Liver (tissue), 8 donors: ENCODE measurements at regions not wholly inside any gene's neighbourhood (a gene's known extent, or its start where the extent isn't known, plus 50 kb on each side); places are given as distances from the start of the nearest gene placed in this dataset.

Source experiments
- DNase-seq: peaks from one replicate; pipeline ENCODE4 v3.0.0-alpha.2; 2017; ENCODE audit warnings: low spot score
- H3K27ac ChIP-seq, 2 donors: one replicate each; pipeline ENCODE4 v1.7.0; 2013; ENCODE audit warnings: inconsistent platforms in 2 of 2, low read length in 2 of 2, control low read depth in 1 of 2, low read depth in 1 of 2, mild to moderate bottlenecking in 1 of 2
- H3K27me3 ChIP-seq, 4 donors: one replicate each; pipeline versions ENCODE4 v1.6.1 to v1.7.0; 2013; ENCODE audit warnings: low read length in 3 of 4, inconsistent platforms in 1 of 4, mild to moderate bottlenecking in 1 of 4, moderate library complexity in 1 of 4; ENCODE audit not compliant: control insufficient read depth in 4 of 4, insufficient read depth in 4 of 4
- H3K36me3 ChIP-seq, 4 donors: one replicate each; pipeline versions ENCODE4 v1.6.1 to v1.7.0; 2013; ENCODE audit warnings: low read length in 3 of 4, mild to moderate bottlenecking in 3 of 4, low read depth in 1 of 4, moderate library complexity in 1 of 4; ENCODE audit not compliant: control insufficient read depth in 4 of 4, insufficient read depth in 3 of 4
- H3K4me1 ChIP-seq, 4 donors: one replicate each; pipeline versions ENCODE4 v1.6.1 to v1.7.0; 2013; ENCODE audit warnings: low read length in 3 of 4, mild to moderate bottlenecking in 3 of 4, moderate library complexity in 1 of 4; ENCODE audit not compliant: control insufficient read depth in 4 of 4, insufficient read depth in 4 of 4
- H3K4me3 ChIP-seq, 3 donors: one replicate each; pipeline versions ENCODE4 v1.6.1 to v1.7.0; 2013; ENCODE audit warnings: low read length in 3 of 3, control low read depth in 1 of 3, low read depth in 1 of 3, mild to moderate bottlenecking in 1 of 3
- H3K9ac ChIP-seq, 2 donors: one replicate each; pipeline ENCODE4 v1.7.0; 2013; ENCODE audit warnings: low read length in 2 of 2, mild to moderate bottlenecking in 2 of 2, moderate library complexity in 2 of 2, control low read depth in 1 of 2, low read depth in 1 of 2
- H3K9me3 ChIP-seq, 4 donors: one replicate each; pipeline versions ENCODE4 v1.6.1 to v1.7.0; 2013; ENCODE audit warnings: low read length in 3 of 4; ENCODE audit not compliant: control insufficient read depth in 4 of 4
- EGR1 ChIP-seq, 2 donors: IDR thresholded peaks; 2 replicates each; pipeline ENCODE4 v1.6.1; 2016 to 2018; ENCODE audit warnings: antibody characterized with exemption in 2 of 2, low read depth in 2 of 2
- FOXA1 ChIP-seq: IDR thresholded peaks from 2 replicates; pipeline ENCODE4 v1.6.1; 2016; ENCODE audit warnings: antibody characterized with exemption
- FOXA2 ChIP-seq: IDR thresholded peaks from 2 replicates; pipeline ENCODE4 v1.6.1; 2016; ENCODE audit warnings: antibody characterized with exemption
- GABPA ChIP-seq, 2 donors: IDR thresholded peaks in 1 of 2; conservative IDR thresholded peaks in 1 of 2; 2 replicates each; pipeline ENCODE4 v1.6.1; 2016; ENCODE audit warnings: antibody characterized with exemption in 2 of 2, mild to moderate bottlenecking in 1 of 2, moderate library complexity in 1 of 2
- HNF4A ChIP-seq, 2 donors: conservative IDR thresholded peaks; 2 replicates each; pipeline ENCODE4 v1.6.1; 2016; ENCODE audit warnings: antibody characterized with exemption in 2 of 2, mild to moderate bottlenecking in 2 of 2
- HNF4G ChIP-seq: IDR thresholded peaks from 2 replicates; pipeline ENCODE4 v1.6.1; 2016; ENCODE audit warnings: antibody characterized with exemption
- JUND ChIP-seq, 2 donors: IDR thresholded peaks; 2 replicates each; pipeline ENCODE4 v1.6.1; 2016; ENCODE audit warnings: antibody characterized with exemption in 2 of 2
- NR2F2 ChIP-seq: IDR thresholded peaks from 2 replicates; pipeline ENCODE4 v1.6.1; 2016; ENCODE audit warnings: antibody characterized with exemption
- RAD21 ChIP-seq, 2 donors: IDR thresholded peaks; 2 replicates each; pipeline ENCODE4 v1.6.1; 2016; ENCODE audit warnings: antibody characterized with exemption in 2 of 2, mild to moderate bottlenecking in 2 of 2
- RXRA ChIP-seq, 2 donors: IDR thresholded peaks; 2 replicates each; pipeline ENCODE4 v1.6.1; 2017 to 2018; ENCODE audit warnings: antibody characterized with exemption in 2 of 2, mild to moderate bottlenecking in 1 of 2
- SP1 ChIP-seq: IDR thresholded peaks from 2 replicates; pipeline ENCODE4 v1.6.1; 2018; ENCODE audit warnings: antibody characterized with exemption, mild to moderate bottlenecking
- TAF1 ChIP-seq: conservative IDR thresholded peaks from 2 replicates; pipeline ENCODE4 v1.6.1; 2016; ENCODE audit warnings: antibody characterized with exemption, mild to moderate bottlenecking
- YY1 ChIP-seq: IDR thresholded peaks from 2 replicates; pipeline ENCODE4 v1.6.1; 2016; ENCODE audit warnings: antibody characterized with exemption, mild to moderate bottlenecking
- WGBS: extraction: QIAGEN DNeasy Blood & Tissue Kit; methylation state at CpG from one replicate; pipeline ENCODE4 v1.1.7; 2013; 5-methylcytosine and 5-hydroxymethylcytosine counted together
- TF ChIP-seq, protein P1 (sequence below): IDR thresholded peaks from 2 replicates; pipeline ENCODE4 v1.6.1; 2016; ENCODE audit warnings: antibody characterized with exemption, mild to moderate bottlenecking
- TF ChIP-seq, protein P2 (sequence below): IDR thresholded peaks from 2 replicates; pipeline ENCODE4 v1.6.1; 2016; ENCODE audit warnings: antibody characterized with exemption
- TF ChIP-seq, protein P3 (sequence below): IDR thresholded peaks from 2 replicates; pipeline ENCODE4 v1.6.1; 2016; ENCODE audit warnings: antibody characterized with exemption
- TF ChIP-seq, protein P4 (sequence below): IDR thresholded peaks from 2 replicates; pipeline ENCODE4 v1.6.1; 2016; ENCODE audit warnings: antibody characterized with exemption
- TF ChIP-seq, protein P5 (sequence below): fragments of 150-350 bp; IDR thresholded peaks from 2 replicates; pipeline ENCODE4 v1.5.1; 2017; ENCODE audit warnings: improper control_type of control experiment, low read depth, low read length; ENCODE audit not compliant: missing input control
- donor health status: healthy.
- donor health status: healthy.
- donor health status: healthy.
- donor health status: healthy.
- donor health status: healthy.

DNA sequence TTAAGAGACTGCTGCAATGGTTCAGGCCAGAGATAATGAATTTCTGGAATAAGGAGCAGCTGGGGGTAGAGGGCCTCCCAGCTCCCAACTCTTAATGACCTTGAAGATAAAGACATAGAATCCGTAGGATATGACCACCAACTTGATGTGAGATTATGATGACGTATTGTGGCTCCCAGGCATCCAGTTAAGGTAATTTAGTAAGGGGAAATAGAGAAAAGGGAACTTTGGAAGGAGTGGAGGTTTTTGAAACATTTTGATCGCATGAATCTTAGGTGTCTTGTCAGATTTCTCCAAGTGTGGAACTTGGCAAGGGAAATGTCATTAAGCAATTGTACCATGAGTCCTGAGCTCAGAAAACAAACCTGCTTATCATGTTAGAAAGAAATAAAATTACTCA lies 277.3 kb upstream of the TANK start:
- no peak for TF ChIP-seq JUND (IDR thresholded peaks at IDR 0.05)
- H3K27ac ChIP-seq, result no peak overlapping the region
- 88% methylated on average over 3 of the region's 3 CpGs for WGBS

DNA sequence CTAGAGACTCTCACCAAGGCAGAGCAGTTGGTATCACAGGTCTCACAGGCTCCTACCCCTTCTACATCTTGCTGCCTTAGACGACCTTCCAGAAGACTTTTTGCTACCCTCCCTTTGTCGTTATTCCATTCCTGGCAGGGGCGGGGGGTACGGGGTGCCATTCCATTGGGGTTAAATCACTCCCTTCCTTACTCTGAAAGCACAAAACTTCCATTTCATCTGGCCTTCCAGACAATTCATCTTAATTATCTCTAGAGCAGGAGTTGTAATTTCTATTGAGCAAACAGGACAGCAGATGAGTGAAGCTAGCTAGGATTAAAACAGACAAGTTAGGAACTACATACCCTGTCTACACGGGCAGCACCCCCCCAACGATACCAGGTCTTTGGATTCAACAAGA lies 276.2 kb upstream of the TANK start:
- Histone ChIP-seq H3K27me3 (no peaks in the 10 kb centered on the region), H3K36me3 (no peaks in the 10 kb centered on the region), H3K4me1 (no peaks in the 10 kb centered on the region), H3K4me3 (no peak overlapping the region), H3K27ac (no peak overlapping the region), H3K9ac (no peak overlapping the region), H3K9me3 (no peaks in the 10 kb centered on the region)
- TF ChIP-seq, protein P1, sequence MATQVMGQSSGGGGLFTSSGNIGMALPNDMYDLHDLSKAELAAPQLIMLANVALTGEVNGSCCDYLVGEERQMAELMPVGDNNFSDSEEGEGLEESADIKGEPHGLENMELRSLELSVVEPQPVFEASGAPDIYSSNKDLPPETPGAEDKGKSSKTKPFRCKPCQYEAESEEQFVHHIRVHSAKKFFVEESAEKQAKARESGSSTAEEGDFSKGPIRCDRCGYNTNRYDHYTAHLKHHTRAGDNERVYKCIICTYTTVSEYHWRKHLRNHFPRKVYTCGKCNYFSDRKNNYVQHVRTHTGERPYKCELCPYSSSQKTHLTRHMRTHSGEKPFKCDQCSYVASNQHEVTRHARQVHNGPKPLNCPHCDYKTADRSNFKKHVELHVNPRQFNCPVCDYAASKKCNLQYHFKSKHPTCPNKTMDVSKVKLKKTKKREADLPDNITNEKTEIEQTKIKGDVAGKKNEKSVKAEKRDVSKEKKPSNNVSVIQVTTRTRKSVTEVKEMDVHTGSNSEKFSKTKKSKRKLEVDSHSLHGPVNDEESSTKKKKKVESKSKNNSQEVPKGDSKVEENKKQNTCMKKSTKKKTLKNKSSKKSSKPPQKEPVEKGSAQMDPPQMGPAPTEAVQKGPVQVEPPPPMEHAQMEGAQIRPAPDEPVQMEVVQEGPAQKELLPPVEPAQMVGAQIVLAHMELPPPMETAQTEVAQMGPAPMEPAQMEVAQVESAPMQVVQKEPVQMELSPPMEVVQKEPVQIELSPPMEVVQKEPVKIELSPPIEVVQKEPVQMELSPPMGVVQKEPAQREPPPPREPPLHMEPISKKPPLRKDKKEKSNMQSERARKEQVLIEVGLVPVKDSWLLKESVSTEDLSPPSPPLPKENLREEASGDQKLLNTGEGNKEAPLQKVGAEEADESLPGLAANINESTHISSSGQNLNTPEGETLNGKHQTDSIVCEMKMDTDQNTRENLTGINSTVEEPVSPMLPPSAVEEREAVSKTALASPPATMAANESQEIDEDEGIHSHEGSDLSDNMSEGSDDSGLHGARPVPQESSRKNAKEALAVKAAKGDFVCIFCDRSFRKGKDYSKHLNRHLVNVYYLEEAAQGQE, result no peak
- TF ChIP-seq, protein P2, sequence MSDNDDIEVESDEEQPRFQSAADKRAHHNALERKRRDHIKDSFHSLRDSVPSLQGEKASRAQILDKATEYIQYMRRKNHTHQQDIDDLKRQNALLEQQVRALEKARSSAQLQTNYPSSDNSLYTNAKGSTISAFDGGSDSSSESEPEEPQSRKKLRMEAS, result no peak
- TF ChIP-seq FOXA2 (no peak), HNF4A (conservative IDR thresholded peaks at IDR 0.05) (no peak), HNF4G (no peak), YY1 (no peak), FOXA1 (no peak), RXRA (IDR thresholded peaks at IDR 0.05) (no peak), JUND (IDR thresholded peaks at IDR 0.05) (no peak), TAF1 (no peak), EGR1 (IDR thresholded peaks at IDR 0.05; ENCODE audit: low read depth in 2 of 2) (no peak), RAD21 (IDR thresholded peaks at IDR 0.05) (no peak), SP1 (no peak), GABPA (IDR thresholded peaks at IDR 0.05 in 1 of 2, conservative IDR thresholded peaks at IDR 0.05 in 1 of 2) (no peak), NR2F2 (no peak)
- TF ChIP-seq, protein P3, sequence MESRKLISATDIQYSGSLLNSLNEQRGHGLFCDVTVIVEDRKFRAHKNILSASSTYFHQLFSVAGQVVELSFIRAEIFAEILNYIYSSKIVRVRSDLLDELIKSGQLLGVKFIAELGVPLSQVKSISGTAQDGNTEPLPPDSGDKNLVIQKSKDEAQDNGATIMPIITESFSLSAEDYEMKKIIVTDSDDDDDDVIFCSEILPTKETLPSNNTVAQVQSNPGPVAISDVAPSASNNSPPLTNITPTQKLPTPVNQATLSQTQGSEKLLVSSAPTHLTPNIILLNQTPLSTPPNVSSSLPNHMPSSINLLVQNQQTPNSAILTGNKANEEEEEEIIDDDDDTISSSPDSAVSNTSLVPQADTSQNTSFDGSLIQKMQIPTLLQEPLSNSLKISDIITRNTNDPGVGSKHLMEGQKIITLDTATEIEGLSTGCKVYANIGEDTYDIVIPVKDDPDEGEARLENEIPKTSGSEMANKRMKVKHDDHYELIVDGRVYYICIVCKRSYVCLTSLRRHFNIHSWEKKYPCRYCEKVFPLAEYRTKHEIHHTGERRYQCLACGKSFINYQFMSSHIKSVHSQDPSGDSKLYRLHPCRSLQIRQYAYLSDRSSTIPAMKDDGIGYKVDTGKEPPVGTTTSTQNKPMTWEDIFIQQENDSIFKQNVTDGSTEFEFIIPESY, result no peak
- TF ChIP-seq, protein P4, sequence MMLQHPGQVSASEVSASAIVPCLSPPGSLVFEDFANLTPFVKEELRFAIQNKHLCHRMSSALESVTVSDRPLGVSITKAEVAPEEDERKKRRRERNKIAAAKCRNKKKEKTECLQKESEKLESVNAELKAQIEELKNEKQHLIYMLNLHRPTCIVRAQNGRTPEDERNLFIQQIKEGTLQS, result no peak
- TF ChIP-seq, protein P5, sequence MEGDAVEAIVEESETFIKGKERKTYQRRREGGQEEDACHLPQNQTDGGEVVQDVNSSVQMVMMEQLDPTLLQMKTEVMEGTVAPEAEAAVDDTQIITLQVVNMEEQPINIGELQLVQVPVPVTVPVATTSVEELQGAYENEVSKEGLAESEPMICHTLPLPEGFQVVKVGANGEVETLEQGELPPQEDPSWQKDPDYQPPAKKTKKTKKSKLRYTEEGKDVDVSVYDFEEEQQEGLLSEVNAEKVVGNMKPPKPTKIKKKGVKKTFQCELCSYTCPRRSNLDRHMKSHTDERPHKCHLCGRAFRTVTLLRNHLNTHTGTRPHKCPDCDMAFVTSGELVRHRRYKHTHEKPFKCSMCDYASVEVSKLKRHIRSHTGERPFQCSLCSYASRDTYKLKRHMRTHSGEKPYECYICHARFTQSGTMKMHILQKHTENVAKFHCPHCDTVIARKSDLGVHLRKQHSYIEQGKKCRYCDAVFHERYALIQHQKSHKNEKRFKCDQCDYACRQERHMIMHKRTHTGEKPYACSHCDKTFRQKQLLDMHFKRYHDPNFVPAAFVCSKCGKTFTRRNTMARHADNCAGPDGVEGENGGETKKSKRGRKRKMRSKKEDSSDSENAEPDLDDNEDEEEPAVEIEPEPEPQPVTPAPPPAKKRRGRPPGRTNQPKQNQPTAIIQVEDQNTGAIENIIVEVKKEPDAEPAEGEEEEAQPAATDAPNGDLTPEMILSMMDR, result no peak
- no peak for DNase-seq
- 90% methylated on average over 6 of the region's 6 CpGs for WGBS

More for the DNA sequence above, 277.3 kb upstream of the TANK start:
- Histone ChIP-seq H3K36me3 (no peaks in the 10 kb centered on the region), H3K27me3 (no peaks in the 10 kb centered on the region), H3K4me1 (no peaks in the 10 kb centered on the region), H3K9me3 (no peaks in the 10 kb centered on the region), H3K9ac (no peak overlapping the region), H3K4me3 (no peak overlapping the region)
- no peak for DNase-seq
